ENCODE measurements at regions not wholly inside any gene's neighbourhood (a gene's known extent, or its start where the extent isn't known, plus 50 kb on each side); places are given as distances from the start of the nearest gene placed in this dataset.

DNA sequence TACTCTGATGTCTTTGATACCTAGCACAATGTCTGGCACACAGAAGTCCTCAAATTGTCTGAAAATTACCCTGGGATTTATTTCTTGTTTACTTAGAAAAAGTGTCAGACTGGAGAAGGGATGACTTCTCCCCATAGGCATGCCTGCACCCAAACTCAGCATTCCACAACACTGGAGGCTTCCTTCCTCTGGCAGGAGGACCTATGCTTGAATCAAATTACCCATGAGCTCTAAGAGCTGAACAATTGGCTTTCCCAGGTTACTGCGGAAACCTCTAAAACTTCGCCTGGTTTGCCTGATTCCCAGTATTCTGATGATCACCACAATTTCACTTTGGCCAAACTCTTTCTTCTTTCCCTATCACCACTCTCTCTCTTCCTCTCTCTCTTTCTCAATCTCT lies 217.4 kb downstream of the DIPK2A start:
- no TSS peak for BruUV-seq (replicated peaks)
- POLR2A ChIA-PET: no interaction called here
- no peak overlapping the region for H3K27ac Mint-ChIP-seq (ENCODE audit: low read depth, unreplicated experiment)

DNA sequence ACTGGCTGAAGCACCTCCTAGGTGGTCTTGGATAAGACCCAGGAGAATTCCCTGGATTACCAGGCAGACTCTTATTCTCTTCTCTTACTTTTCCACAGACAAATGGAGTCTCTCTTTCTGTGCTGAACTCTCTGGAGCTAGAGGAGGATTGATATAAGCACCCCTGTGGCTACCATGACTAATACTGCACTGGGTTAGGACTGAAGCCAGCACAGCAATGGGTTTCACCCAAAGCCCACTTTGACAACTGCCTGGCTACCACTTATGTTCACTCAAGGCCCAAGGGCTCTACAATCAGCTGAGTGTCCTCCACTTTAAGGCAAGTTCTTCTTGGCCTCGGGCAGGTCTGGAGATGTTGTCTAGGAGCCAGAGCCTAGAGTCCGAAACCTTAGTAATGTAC lies 225.5 kb downstream of the DIPK2A start:
- intact Hi-C loops (cut with micrococcal nuclease): no loop called here
- no peak for DNase-seq (ENCODE audit: unreplicated experiment)
- Mint-ChIP-seq H3K27me3 (ENCODE audit: insufficient read depth, unreplicated experiment) (no peaks in the 10 kb centered on the region), H3K4me3 (ENCODE audit: unreplicated experiment) (no peak overlapping the region), H3K4me1 (ENCODE audit: insufficient read depth, unreplicated experiment) (no peaks in the 10 kb centered on the region), H3K9me3 (ENCODE audit: unreplicated experiment) (peaks cover 14% of the 10 kb centered on the region), H3K36me3 (ENCODE audit: insufficient read depth, unreplicated experiment) (peaks cover 7% of the 10 kb centered on the region), H3K27ac (ENCODE audit: low read depth, unreplicated experiment) (no peak overlapping the region)
- TF ChIP-seq, protein P1, sequence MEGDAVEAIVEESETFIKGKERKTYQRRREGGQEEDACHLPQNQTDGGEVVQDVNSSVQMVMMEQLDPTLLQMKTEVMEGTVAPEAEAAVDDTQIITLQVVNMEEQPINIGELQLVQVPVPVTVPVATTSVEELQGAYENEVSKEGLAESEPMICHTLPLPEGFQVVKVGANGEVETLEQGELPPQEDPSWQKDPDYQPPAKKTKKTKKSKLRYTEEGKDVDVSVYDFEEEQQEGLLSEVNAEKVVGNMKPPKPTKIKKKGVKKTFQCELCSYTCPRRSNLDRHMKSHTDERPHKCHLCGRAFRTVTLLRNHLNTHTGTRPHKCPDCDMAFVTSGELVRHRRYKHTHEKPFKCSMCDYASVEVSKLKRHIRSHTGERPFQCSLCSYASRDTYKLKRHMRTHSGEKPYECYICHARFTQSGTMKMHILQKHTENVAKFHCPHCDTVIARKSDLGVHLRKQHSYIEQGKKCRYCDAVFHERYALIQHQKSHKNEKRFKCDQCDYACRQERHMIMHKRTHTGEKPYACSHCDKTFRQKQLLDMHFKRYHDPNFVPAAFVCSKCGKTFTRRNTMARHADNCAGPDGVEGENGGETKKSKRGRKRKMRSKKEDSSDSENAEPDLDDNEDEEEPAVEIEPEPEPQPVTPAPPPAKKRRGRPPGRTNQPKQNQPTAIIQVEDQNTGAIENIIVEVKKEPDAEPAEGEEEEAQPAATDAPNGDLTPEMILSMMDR (IDR thresholded peaks at IDR 0.05; ENCODE audit: unreplicated experiment): no peak
- BruUV-seq (replicated peaks): no TSS peak
- POLR2A ChIA-PET: no interaction called here
- CTCF ChIA-PET: interaction anchor here (0.6 kb wide), 1 partner anchor 8 kb away, joined by 3 read pairs; no protein-coding TSS in a partner anchor

More for the DNA sequence above, 217.4 kb downstream of the DIPK2A start:
- Mint-ChIP-seq H3K4me1 (ENCODE audit: insufficient read depth, unreplicated experiment) (no peaks in the 10 kb centered on the region), H3K27me3 (ENCODE audit: insufficient read depth, unreplicated experiment) (no peaks in the 10 kb centered on the region), H3K4me3 (ENCODE audit: unreplicated experiment) (no peak overlapping the region), H3K9me3 (ENCODE audit: unreplicated experiment) (peaks cover 11% of the 10 kb centered on the region), H3K36me3 (ENCODE audit: insufficient read depth, unreplicated experiment) (no peaks in the 10 kb centered on the region)
- CTCF ChIA-PET: interaction anchor here (0.7 kb wide), 1 partner anchor 8 kb away, joined by 3 read pairs; no protein-coding TSS in a partner anchor
- intact Hi-C loops (cut with micrococcal nuclease): no loop called here
- no peak for DNase-seq (ENCODE audit: unreplicated experiment)
- TF ChIP-seq, protein P1 (IDR thresholded peaks at IDR 0.05; ENCODE audit: unreplicated experiment): no peak

DNA sequence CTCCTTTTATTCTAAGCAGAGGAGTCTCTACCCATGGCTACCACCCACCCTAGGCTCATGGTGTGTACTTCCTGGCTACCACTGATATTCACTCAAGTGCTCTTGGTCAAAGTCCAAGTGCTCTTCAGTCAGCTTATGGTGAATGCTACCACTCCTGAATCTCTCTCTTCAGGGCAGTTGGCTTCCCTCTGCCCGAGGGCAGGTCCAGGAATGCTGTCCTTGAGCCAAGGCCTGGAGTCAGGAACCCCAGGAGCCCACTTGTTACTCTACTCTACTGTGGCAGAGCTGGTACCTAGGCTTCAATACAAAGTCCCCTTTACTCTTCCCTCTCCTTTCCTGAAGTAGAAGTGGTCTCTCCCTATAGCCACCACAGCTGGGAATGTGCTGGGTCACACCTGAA lies 226.0 kb downstream of the DIPK2A start:
- no peak for DNase-seq (ENCODE audit: unreplicated experiment)
- Mint-ChIP-seq H3K9me3 (ENCODE audit: unreplicated experiment) (peaks cover 14% of the 10 kb centered on the region), H3K4me3 (ENCODE audit: unreplicated experiment) (no peak overlapping the region), H3K4me1 (ENCODE audit: insufficient read depth, unreplicated experiment) (no peaks in the 10 kb centered on the region), H3K27me3 (ENCODE audit: insufficient read depth, unreplicated experiment) (no peaks in the 10 kb centered on the region), H3K36me3 (ENCODE audit: insufficient read depth, unreplicated experiment) (peaks cover 7% of the 10 kb centered on the region), H3K27ac (ENCODE audit: low read depth, unreplicated experiment) (no peak overlapping the region)
- intact Hi-C loops (cut with micrococcal nuclease): no loop called here
- TF ChIP-seq, protein P1 (IDR thresholded peaks at IDR 0.05; ENCODE audit: unreplicated experiment): no peak
- ChIA-PET POLR2A (no interaction called here), CTCF (interaction anchor here (0.6 kb wide), 1 partner anchor 9 kb away, joined by 3 read pairs; no protein-coding TSS in a partner anchor)
- BruUV-seq (replicated peaks): no TSS peak

DNA sequence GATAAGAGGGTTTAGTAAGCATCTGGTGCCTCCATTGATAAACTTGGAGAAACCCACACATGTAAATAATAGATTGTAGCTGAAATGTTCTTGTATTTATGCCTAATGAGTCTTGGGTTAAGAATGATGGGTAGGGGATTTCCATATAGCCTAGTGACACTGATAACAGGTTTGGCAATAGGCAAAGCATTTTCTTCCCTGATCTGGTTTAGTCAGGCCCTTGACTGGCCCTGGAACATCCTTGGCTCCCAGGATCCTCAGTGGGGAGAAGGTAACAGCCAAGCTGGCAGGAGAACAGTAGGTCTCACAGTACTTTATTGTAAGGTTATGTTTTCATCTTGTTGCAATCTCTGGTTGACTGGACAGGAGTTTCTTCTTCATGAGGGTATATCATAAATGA lies 228.4 kb downstream of the DIPK2A start:
- Mint-ChIP-seq H3K36me3 (ENCODE audit: insufficient read depth, unreplicated experiment) (peaks cover 7% of the 10 kb centered on the region), H3K9me3 (ENCODE audit: unreplicated experiment) (peaks cover 8% of the 10 kb centered on the region), H3K4me1 (ENCODE audit: insufficient read depth, unreplicated experiment) (no peaks in the 10 kb centered on the region), H3K27me3 (ENCODE audit: insufficient read depth, unreplicated experiment) (no peaks in the 10 kb centered on the region), H3K4me3 (ENCODE audit: unreplicated experiment) (no peak overlapping the region), H3K27ac (ENCODE audit: low read depth, unreplicated experiment) (no peak overlapping the region)
- TF ChIP-seq, protein P1 (IDR thresholded peaks at IDR 0.05; ENCODE audit: unreplicated experiment): no peak
- DNase-seq (ENCODE audit: unreplicated experiment): no peak
- no TSS peak for BruUV-seq (replicated peaks)
- ChIA-PET CTCF (interaction anchor here (1.0 kb wide), 1 partner anchor 11 kb away, joined by 3 read pairs; no protein-coding TSS in a partner anchor), POLR2A (no interaction called here)
- intact Hi-C loops (cut with micrococcal nuclease): no loop called here
